HG03354 (cell line): ENCODE measurements at regions not wholly inside any gene's neighbourhood (a gene's known extent, or its start where the extent isn't known, plus 50 kb on each side); places are given as distances from the start of the nearest gene placed in this dataset.

Source experiments
- ATAC-seq: cut with Tn5 transposase; IDR thresholded peaks from one replicate; pipeline ENCODE4 v1.9.1; 2021; ENCODE audit warnings: mild to moderate bottlenecking; ENCODE audit not compliant: unreplicated experiment, poor library complexity, severe bottlenecking

- ATAC-seq, result peak; percentile 87
Observed at GRCh38 chr3:156760333-156760732, 65.8 kb upstream of the LEKR1 start.

GRCh38 chr3:156761007-156761406, 65.1 kb upstream of the LEKR1 start:
- ATAC-seq, result no peak

DNA sequence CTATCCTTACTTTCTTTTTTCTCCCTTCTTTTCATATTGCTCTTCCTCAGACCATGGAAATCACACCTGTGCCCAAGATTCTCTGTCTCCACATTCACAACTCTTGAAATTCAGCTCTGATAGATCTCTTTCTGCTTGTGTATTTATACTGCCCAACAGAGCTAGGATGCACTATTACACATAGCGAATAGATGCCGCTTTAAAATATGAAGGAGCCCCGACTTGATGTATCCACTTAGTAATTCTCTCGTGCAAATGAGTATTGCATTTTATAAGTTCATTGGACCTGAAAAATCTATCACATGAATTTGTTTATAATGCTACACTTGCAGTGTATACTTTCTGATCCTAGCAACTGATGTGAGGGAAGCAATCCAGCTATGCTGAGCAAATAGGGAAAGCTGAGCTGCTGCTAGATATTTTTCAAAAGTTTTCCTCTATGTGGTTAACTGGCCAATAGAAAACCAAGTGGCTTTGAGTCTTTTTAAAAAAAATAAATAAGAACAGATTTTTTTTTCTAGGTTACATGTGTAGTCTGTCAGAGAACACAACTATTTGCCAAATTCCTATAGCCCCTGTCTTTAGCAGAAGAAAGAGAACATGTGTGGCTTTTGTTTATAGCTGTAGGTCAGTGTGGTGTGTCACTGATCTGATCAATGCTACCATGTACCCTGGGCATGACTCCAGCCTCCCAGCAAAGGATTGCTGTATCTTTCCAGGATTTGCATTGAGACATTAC, 64.3 kb upstream of the LEKR1 start:
- no peak for ATAC-seq

DNA sequence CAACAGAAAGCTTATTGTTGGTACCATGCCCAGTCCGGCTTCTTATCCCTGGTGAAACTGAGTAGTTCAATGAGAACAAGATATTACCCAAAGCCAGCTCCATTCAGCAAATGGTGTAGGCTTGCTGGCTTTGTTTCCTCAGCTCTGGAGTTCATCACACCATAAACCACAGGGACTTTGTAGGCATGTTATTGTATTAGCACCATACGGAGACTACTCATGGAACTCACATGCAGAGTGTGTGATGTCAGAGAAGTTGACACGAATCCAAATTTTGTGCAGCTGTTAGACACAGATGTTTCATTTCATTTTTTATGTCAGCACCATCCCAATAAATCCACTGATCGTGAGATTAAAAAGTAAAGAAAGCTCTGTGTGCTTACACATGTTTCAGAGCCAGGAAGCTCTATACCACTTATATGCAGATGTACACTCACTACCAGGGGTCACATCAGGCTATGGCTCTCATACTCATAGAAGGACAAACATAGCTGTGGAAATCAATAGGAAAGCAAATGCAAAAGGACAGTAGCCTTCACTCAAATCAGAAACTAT, 63.4 kb upstream of the LEKR1 start:
- ATAC-seq, result no peak

GRCh38 chr3:156763386-156763785, 62.8 kb upstream of the LEKR1 start:
- no peak for ATAC-seq

DNA sequence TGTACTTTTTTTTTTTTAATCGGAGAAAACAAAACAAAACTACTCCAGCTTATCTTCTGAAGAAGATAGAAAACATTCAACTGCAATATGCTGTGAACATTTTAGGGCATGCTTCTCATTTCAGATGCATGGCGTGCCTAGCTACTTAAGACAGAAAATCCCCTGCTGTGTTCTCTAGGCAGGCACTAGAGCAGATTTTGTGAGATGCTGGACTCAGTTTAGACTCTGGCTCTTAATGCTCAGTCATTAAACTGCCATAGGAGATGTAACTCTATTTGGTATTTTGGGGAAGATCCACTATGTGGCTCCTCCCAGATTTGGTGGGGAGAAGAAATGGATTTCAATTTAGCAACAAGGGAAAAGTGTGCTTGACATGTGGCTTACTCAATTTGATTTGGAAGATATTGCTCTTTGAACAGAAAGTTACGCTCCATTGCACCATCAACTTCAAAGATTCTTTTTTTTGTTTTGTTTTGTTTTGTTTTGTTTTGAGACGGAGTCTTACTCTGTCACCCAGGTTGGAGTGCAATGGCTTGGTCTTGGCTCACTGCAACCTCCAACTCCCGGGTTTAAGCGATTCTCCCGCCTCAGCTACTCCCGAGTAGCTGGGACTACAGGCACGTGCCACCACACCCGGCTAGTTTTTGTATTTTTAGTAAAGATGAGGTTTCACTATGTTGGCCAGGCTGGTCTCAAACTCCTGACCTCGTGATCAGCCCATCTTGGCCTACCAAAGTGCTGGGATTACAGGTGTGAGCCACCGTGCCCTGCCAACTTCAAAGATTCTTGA, 62.0 kb upstream of the LEKR1 start:
- no peak for ATAC-seq

- ATAC-seq, result no peak
Observed at GRCh38 chr3:156764751-156765150, 61.4 kb upstream of the LEKR1 start.

DNA sequence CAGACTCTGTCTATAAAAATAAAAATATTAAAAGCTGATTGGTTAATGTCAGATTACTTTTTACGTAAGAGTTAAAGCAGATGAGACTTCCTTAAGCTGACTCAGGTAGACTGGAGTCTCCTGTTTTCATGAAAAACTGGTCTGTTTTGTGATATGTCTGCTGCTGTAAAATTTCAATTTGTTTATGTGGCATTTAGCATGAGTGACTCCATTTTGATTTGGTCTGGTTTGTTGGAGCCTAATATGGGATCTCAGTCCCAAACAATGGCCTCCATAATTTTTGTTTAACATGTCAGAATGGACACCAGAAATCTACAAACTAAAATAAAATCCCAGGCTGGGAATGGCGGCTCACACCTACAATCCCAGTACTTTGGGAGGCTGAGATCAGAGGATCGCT, 57.8 kb upstream of the LEKR1 start:
- ATAC-seq, result no peak

DNA sequence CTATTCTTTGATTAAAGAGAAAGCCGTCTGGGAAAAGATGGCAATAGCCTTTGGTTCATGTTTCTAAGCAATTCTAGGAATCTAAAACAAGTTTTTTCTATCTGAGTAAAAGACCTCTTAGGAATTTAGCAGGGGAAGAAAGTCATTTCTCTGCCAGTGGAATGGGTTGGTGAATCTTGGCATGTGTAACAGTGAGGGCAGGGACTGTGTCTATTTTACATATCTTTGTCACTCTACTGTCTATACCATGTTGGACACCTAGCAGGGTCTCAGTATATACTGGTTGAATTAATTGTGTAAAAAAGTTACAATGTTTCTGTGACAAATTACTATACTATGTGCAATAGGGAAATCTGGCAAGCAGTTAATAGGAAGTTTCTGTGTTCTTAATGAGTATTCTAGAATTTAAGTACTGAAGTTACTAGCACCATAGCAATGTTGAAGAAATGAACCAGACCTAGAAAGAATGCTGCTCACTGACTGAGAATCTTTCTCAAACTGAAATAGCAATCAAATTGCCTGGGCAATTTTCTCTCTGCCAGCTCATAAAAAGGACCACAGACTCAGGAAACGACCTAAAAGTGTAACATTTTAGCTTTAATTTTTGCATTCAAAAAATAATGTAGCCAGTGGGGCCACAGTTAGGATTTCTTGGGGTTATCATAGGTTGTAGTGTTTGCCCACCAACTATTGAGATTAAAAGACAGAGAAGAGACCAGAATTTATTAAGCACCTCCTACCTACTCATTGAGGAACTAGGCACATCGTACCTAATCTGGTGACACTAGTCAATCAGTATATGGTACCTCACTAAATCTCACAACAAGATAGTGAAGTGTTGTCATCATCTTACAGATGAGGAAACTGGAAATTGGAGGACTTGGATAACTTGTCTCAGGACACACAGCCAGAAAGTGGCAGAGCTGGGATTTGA, 56.2 kb upstream of the LEKR1 start:
- ATAC-seq, result no peak

GRCh38 chr3:156770699-156771414, 55.3 kb upstream of the LEKR1 start:
- no peak for ATAC-seq

- no peak for ATAC-seq
Observed at GRCh38 chr3:156772588-156773206, 53.5 kb upstream of the LEKR1 start.

- no peak for ATAC-seq
Observed at GRCh38 chr3:156776031-156776430, 50.1 kb upstream of the LEKR1 start.
